GM18858 (cell line): ENCODE measurements at regions not wholly inside any gene's neighbourhood (a gene's known extent, or its start where the extent isn't known, plus 50 kb on each side); places are given as distances from the start of the nearest gene placed in this dataset.

ENCODE experiments used
- ATAC-seq: cut with Tn5 transposase; IDR thresholded peaks from one replicate; pipeline ENCODE4 v1.9.1; 2021; ENCODE audit not compliant: unreplicated experiment

DNA sequence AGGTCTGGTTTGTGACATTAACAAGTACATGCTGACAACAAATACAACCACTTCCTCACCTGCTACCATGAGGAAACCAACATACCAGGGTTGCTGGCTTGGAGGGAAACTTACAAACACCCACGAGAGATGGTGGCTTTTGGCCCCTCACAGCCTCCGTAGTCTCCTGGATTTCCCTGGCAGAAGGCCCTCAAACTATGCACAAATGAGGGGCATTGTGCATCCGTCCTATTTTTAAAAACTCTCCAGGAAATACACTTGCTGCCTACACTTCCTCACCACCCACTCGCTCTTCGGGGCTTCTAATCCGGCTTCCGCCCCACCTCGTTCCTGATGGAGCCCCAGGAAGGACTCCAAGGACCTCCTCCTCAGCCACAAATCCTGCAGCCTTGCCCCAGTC is 355.0 kb upstream of the GATB start:
- no peak for ATAC-seq

DNA sequence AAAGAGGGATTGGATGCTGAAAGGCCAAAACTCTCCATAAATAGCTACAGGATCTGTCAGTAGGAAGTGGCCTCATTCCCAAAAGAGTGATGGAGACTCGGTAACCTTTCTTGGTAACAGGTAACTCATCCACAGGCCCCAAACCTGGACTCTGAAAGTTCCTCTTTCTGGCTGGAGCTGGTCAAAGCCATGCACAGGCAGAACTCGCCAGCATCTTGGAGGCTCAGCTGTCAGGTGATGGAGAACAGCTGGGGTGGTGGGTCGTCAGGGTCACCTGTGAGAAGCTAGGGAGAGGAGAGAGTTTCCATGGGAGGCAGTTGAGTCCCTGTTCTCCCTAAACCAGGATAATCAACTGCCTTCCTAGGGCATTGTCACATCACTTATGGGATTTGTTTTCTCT is 354.3 kb upstream of the GATB start:
- ATAC-seq: no peak

DNA sequence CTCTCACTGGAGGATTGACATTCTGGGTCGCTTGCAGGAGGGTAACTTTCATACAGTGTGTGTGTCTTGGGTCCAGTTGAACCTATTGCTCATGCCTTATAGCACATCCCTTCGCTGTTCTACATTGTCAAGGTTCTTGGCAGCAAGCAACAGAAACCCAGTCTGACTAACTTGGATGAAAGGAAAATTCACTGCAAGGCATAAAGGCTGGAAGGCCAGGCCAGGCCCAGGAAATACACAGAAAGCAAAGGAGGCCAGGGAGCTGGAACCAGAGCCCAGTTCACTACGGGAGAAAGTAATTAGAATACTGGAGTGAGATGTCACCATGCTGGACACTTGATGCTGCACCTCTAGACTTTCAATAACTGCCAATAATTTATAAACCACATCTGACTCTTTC is 353.8 kb upstream of the GATB start:
- no peak for ATAC-seq

DNA sequence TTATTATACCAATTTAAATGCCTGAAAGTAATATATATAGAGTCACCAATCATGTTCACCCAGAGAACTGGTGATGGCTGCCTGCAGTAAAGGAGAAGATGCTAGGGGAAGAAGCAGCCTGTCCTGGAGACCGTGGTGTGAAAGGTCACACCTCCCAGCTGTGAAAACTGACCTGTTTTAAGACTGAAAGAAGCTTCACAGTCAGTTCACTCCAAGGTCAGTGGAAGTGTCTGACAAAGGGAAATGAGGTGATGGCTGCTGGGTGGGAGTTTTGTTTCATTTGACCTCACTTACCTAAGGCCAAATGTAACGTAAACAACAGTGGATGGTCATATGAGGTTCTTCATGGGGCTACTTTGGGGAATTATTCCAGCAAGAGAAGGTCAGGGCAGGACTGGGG is 352.1 kb upstream of the GATB start:
- ATAC-seq: peak; percentile 87

DNA sequence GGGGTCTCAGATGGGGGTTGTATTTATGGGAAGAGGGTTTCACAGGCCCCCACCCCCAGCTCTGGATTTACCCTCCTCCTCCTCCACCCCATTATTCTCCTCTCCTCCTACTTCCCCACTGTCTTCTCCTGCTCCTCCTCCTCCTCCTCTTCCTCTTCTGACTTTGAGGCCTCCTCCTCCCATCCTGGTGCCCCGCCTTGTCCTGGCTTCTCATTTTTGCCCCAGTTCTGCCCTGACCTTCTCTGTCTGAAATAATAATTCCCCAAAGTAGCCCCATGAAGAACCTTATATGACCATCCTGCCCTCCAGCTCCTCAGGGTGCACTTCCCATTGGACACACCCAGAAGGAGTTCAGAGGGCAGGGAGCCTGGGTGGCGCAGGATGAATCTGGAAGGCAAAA is 351.4 kb upstream of the GATB start:
- ATAC-seq: no peak

DNA sequence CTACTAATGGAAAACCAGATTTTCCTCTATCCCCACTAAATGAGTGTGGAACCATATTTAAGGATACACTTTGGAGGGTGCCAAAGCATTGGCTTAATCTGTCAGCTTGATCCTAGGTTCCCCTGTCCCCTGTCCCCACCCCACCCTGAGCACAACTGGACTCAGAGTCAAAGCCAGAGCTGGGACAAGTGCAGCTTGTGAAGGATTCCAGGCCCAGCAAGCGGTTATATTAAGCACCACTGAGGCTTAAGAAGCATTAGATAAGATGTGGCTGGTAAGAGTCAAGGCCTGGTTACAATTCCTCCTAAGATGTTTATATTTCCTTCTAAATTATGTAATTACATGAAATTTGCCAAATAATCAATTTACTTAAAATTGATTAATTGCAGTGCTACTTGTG is 350.0 kb upstream of the GATB start:
- ATAC-seq: no peak

DNA sequence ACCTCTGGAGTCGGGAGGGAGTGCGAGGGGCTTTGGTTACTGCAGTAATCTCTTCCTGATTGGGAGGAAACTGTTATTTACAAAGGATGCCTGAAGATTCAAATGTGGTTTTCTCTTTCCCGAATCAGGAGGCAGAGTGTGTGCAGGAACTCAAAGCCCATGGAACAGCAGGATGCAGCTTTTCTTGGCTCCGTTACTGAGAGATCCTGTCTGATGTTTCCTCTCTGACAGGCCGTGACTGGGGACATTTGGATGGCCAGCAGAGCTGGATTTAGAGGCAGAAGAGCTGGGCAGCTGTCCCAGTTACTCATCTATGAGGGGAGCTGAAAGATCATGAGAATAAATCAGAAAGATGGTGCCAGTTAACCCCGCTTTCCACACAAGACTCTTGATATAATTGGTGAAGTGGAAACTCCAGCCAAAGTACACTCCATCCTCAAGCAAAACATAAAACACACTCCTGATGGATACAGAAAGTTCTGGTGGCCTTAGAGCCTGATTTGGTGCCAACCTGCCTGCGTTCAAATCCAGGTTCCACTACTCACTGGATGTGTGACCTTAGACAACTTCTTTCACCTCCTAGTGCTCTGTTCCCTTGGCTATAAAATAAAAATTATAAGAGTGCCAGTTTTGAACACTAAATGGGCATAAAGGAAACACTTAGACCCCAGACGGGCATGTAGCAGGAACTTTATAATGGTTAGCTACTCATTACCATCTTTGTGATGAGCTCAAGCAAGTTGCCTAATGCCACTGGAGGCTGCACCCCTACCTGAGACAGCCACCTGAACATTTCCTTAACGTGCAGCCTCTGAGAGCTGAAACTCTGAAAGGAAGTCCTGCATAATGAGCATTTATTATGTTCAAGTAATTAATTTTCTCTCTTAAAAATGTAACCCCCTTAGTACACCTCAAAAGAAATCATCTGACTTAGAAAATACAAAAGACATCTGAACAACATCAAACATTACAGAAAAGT is 349.0 kb upstream of the GATB start:
- no peak for ATAC-seq

DNA sequence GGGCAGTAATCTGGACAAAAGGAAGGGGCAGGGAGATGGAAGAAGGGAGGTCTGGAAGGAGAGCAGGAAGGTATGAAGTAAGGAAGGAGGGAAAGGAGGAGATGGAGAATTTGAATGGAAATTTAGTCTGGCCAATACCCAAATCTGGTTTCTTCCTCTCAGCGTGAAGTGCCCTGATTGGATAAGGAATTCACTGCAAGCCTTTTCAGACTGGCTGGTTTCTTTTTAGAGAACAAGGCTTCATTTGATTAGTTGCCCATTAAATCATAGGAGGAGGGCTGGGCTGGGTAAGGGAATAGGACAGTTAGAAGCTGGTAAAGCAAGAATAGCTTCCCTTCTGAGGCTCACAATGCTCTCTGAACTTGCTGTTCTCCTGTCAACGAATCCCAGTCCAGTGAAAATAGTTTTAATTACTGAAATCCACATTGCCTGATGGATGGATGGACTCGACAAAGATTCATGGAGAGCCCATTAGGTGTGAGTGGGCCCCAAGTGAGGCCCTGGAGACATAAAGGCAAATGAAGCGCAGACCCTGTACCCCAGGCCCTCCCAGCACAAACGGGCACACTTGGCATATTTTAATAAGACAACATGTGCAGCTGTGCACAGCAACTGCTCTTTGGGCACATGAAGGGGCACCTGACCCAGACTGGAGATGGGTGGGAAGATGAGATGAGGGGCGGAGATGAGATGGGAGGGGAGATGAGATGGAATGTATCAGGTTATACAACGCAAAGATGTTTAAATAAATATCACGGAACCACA is 347.1 kb upstream of the GATB start:
- ATAC-seq: no peak

DNA sequence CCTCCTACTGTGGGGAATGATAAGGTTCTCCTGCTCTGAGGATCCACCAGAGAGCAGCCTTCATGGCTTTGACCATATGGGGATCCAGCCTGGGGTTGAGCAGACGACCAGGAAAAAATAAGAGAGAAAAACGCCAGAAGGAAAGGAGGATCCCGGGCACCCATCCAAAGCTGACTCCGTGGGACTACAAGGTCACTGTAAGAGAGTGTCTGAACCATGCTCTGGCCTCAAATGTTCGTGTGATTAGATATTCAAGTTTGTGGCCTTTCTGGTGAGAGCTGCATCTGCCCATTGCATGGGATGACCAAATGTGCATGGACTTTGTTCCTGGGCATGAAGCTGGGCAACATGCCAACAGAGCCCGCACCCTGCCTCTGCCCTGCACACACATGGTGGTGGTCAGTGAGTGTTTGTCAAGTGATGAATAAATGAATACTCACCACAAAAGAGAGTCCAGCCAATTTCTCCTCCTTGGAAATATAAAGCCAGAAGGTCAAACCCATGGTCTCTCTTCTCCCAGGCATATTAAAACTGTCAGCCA is 346.0 kb upstream of the GATB start:
- ATAC-seq: no peak

DNA sequence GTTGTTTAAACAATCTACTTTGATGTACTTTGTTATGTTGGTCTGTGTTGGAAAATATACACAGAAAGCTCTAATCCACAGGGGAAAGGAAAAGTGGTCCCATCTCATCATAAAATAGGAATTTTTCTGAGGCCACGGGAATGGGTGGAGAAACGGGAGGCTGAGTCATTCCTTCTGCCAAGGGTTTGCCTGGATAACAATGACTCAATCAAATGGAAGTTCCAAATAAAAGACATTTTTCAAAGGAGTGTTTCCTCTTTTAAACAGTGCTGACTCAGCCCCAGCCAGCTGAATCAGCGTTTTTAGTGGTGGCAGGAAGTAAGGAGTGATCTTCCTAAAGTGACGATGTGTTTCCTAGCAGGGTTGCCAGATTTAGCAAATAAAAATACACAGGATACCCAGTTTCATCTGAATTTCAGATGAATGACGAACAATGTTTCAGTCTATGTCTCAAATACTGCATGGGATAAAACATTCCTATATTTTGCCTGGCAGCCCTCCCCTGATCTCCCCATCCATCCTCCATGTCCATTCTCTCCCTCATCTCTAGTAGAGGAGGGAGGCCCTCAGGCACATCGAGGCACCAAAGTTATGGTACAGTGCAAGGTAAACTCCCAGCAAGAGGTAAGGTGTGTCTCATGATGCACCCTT is 345.4 kb upstream of the GATB start:
- no peak for ATAC-seq

DNA sequence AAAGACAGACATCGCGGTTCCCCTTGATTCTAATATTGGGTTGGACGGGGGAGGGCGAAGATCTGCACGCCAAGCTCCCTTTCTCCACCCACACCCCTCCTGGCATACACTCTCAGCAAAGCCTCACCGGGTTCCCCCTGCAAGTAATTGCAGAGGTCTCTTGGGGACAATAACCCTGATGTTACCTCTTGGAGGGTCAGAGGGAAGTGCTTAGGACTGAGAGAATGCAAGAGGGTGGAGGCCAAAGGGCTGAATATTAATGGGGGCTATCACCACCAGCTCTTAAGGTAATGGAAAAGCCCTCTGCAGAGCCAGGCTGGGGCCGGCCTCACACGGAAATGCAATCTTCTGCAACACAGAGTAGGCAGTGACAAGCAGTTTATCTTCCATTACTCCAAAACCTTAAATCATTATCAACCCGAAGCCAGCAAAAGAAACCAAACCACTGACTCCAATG is 344.1 kb upstream of the GATB start:
- ATAC-seq: no peak

DNA sequence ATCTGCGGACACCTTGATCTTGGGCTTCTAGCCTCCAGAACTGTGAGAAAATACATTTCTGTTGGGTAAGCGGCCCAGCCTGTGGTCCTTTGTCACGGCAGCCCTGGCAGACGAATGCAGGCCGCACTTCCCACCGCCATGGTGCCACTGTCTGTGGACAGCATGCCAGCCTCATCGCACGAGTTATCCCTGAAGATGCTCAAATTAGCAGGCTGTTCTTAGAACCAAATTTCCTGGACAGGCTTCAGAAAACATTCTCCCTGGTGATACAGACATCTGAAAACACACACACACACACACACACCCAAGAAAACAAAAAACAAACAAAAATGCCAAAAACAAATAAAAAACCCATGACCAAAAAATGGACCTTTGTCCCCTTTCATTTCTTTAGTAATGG is 343.5 kb upstream of the GATB start:
- ATAC-seq: no peak

DNA sequence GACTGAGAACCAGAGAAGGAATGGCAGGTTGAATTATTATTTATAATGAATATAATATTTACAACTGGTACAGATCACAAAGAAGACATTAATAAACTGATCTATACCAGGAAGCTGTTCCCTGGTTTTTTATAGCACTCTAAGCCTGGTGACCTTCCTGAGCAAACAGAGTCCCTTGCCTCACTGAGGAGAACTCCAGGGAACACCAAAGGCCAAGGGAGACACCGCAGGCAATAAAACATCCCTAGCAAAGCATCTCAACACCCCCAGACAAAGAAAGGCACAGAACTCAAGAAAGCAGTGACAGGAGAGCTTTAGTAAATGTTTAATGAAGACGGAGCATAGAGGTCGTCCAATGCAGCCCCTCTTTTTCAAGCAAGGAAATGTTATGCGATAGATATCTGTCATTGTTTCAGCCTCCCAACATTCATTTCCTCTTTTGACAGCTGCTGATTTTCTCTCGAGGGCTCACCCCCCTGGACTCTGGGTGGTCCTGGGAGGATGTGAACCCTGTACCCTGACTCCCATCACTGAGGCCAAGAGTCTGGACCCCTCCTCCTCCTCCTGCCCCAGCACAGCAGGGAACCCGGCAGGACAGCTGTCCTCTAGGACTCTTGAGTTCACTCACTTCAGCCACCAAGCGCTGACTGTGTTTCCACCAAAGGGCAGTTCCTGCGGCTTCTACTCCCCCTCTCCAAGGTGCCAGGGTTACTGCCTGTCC is 342.5 kb upstream of the GATB start:
- no peak for ATAC-seq

DNA sequence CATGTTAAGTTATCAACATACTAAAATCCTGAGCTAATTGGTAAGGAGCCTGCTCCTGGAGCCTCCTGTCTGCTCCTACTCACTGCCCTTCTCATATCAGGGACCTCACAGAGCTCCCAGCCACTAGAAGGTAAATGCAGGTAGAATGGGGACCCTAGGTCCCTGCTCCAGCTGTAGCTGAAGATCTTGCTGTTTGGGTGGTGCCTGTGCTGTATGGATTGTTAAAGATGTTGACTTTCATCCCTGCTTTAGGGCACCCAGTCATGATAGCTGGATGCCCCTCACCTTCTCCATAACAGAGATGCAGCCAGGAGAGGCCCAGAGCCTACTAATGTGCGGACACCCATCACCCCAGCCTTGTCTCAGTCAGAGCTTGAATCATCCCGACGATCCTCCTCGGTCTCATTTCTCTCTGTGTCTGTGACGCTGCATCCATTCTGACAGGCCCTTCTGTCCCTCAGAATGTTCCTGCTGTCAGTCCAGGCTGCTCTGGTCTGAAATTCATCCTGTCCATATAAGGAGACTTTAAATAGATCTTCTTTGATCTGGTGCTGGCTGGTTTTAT is 341.7 kb upstream of the GATB start:
- ATAC-seq: no peak

DNA sequence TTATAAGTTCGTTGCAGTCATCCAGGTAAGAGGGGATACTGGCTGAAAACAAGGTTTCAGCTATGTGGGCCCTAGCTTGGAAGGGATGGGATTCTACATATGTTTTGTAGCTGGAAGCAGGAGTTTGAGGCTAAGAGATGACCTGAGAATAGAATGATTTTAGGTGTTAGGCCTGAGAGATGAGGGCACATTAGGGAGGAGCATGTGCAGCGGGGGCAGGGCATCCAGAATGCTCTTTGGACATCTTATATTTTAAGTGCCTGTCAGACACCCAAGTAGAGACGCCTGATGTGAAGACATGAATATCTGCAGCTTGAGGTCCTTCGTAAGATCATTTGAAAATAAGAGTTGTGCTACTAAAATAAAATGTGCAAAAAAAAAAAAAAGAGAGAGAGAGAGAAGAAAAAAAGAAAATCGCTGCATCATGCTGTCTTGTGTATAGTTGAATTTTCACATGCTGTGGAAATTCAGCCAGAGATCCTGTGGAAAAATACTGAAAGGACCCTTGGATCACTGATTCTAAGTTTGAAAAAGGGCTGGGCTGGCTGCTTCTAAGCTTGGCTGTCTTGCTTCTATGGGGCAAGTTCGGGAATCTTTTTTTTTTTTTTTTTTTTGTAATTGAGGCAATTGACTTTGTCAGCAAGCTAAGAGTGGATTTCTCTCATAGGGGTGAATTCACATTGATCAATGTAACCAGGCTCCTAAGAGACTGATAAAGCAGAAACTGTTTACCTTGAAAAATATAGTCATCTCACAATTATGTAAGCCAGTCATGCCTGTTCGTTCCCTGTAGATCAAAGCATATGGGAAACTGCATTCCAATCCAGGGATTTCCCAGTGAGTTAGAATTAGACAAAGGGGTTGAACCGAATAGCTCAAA is 341.0 kb upstream of the GATB start:
- no peak for ATAC-seq

DNA sequence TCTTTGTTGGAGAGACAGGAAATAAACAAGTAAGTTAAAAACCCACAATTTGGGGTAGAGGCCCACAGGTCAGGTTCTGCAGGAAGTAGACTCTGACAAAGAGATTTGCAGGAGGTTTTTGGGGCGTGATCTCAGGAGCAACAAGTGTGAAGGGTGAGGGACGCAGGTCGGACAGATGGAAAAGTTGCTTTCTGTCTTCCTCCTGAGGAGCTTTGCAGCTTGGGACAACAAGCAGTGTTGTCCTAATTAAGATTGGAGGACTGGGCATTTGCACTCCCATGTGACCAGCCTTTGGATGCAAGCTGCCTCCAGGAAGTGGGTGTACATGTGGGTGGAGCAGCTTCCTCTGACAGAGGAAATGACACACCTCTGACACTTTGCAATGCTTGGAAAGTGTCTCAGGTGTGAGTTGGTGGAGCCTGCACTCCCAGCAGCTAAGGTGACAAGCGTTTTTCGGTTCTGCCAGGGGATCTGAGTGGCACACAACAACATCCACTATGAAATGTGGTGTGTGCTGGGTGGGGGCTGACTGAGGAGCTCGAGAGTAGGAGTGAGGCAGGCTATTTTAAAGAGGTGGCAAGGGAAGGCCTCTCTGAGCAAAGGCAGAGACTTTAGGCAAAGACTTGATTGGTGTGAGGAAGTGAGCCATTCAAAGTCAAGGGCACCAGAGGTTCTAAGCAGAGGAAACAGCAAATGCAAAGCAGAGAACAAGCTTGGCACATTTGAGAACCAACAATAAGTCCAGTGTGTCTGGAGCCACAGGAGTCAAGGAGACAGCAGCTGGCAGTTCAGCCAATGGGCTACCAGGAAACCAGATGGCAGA is 339.8 kb upstream of the GATB start:
- peak; percentile 51 for ATAC-seq

DNA sequence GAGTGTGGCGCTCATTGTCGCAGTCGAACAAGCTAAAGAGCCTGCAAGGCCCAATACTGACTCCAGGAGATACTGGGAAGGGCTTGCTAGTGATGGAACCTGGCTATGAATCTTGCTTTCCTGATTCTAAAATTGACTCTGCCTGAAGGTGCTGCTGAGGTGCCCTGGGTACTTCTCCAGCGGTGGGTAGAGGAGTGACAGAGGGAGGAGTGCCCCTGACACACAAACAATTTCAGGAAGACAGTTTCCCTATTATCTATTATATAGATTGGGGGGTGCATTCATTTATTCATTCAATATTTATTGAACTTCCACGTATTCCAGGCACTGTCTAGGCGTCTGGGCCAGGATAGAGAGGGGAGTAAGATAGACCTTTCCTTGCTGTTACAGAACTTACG is 339.2 kb upstream of the GATB start:
- no peak for ATAC-seq

DNA sequence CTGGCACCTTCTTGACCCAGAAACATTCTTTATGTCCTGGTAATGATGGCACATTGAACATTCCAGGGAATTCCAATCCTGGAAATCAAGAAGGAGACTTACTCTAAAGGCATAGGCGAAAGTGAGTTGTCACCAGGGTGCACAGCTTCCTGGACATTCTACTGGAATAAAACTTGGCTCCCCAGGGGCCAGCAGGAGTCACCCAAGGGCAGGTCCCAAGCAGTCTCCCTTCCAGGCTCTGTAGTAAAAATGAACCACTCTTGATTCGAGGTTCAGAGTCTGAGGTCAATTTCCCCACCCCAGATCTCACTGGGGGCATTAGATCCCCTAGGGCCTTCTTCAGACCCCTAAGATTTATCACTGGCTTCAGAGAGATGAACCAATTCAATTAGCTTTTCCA is 338.7 kb upstream of the GATB start:
- ATAC-seq: no peak

DNA sequence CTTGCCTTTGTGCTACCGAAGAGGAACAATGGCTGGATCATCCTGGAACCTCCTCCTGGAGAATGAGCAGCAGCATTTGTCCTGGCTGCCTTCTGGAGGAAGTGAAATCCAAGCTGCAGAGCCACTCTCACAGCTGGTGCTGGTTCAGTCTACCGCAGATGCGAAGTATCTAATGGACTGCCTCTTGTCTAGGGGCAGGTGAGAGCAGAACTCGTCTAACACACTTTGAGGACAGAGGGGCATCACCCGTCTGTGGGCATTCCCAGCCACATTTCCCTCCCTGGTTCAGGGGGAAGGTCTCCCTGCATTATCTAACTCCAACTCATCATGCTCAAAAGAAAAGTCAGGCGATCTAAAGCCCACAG is 338.2 kb upstream of the GATB start:
- no peak for ATAC-seq
